ENCODE measurements at regions not wholly inside any gene's neighbourhood (a gene's known extent, or its start where the extent isn't known, plus 50 kb on each side); places are given as distances from the start of the nearest gene placed in this dataset.

GRCh38 chr18:56374007-56374655, 264.3 kb downstream of the TXNL1 start:
- DNase-seq: peak; percentile 28

GRCh38 chr18:56373601-56374000, 264.8 kb downstream of the TXNL1 start:
- no peak for DNase-seq

GRCh38 chr18:56368066-56368465, 270.3 kb downstream of the TXNL1 start:
- DNase-seq: no peak

GRCh38 chr18:56358608-56359280, 279.6 kb downstream of the TXNL1 start:
- DNase-seq: no peak

- DNase-seq: no peak
Measured at GRCh38 chr18:56353663-56354260, 284.6 kb downstream of the TXNL1 start.

- no peak for DNase-seq
Measured at GRCh38 chr18:56351911-56352500, 286.4 kb downstream of the TXNL1 start.

GRCh38 chr18:56337507-56337906, 300.9 kb downstream of the TXNL1 start:
- DNase-seq: no peak

GRCh38 chr18:56333839-56334238, 304.6 kb downstream of the TXNL1 start:
- DNase-seq: no peak

- no peak for DNase-seq
Measured at GRCh38 chr18:56333146-56333545, 305.2 kb downstream of the TXNL1 start.

- DNase-seq: no peak
Measured at GRCh38 chr18:56332371-56332770, 306.0 kb downstream of the TXNL1 start.

GRCh38 chr18:56330366-56331110, 307.9 kb downstream of the TXNL1 start:
- peak; percentile 72 for DNase-seq

- no peak for DNase-seq
Measured at GRCh38 chr18:56329536-56329935, 308.9 kb downstream of the TXNL1 start.

- DNase-seq: no peak
Measured at GRCh38 chr18:56327191-56327885, 311.1 kb downstream of the TXNL1 start.

GRCh38 chr18:56326336-56327072, 311.9 kb downstream of the TXNL1 start:
- no peak for DNase-seq

GRCh38 chr18:56323673-56324072, 314.7 kb downstream of the TXNL1 start:
- no peak for DNase-seq

GRCh38 chr18:56322406-56322805, 316.0 kb downstream of the TXNL1 start:
- no peak for DNase-seq

- DNase-seq: no peak
Measured at GRCh38 chr18:56321470-56321869, 316.9 kb downstream of the TXNL1 start.

- DNase-seq: no peak
Measured at GRCh38 chr18:56319953-56320352, 318.4 kb downstream of the TXNL1 start.

GRCh38 chr18:56316727-56317126, 321.7 kb downstream of the TXNL1 start:
- DNase-seq: no peak

- no peak for DNase-seq
Measured at GRCh38 chr18:56315363-56315762, 323.0 kb downstream of the TXNL1 start.

GRCh38 chr18:56314396-56314795, 324.0 kb downstream of the TXNL1 start:
- peak; percentile 24 for DNase-seq
